Left lung (tissue), 4 donors: ENCODE measurements at regions not wholly inside any gene's neighbourhood (a gene's known extent, or its start where the extent isn't known, plus 50 kb on each side); places are given as distances from the start of the nearest gene placed in this dataset.

Experiments used
- ATAC-seq: fragments of 200-7000 bp; cut with Tn5 transposase; one replicate; pipeline ENCODE4 v1.9.1; 2020; ENCODE audit warnings: moderate library complexity
- DNase-seq, 4 donors: peaks; one replicate each; pipeline ENCODE4 v3.0.0-alpha.2; 2013 to 2020
- H3K27ac ChIP-seq, 2 donors: fragments of 200-600 bp; sonication (generic) in 1 of 2; one replicate each; pipeline versions ENCODE4 v1.5.0 to v1.8.0; 2020 to 2021
- H3K27me3 ChIP-seq, 2 donors: fragments of 200-600 bp; sonication (generic) in 1 of 2; one replicate each; pipeline versions ENCODE4 v1.5.0 to v1.8.0; 2020 to 2021
- H3K36me3 ChIP-seq, 2 donors: fragments of 200-600 bp; sonication (generic) in 1 of 2; one replicate each; pipeline versions ENCODE4 v1.5.0 to v1.8.0; 2020 to 2021
- H3K4me1 ChIP-seq, 2 donors: fragments of 200-600 bp; one replicate each; pipeline ENCODE4 v1.8.0; 2021
- H3K4me3 ChIP-seq, 2 donors: fragments of 200-600 bp; sonication (generic) in 1 of 2; one replicate each; pipeline versions ENCODE4 v1.5.0 to v1.8.0; 2020 to 2021; ENCODE audit warnings: mild to moderate bottlenecking in 1 of 2
- H3K9me3 ChIP-seq, 2 donors: fragments of 200-600 bp; sonication (generic) in 1 of 2; one replicate each; pipeline versions ENCODE4 v1.5.0 to v1.8.0; 2020 to 2021
- intact Hi-C, 2 donors: fragments of 100-400 bp; cut with DNase I; formaldehyde crosslinking; loops; one replicate each; pipeline versions ENCODE4 v1.11.2 to v1.14.2; 2022
- TF ChIP-seq, protein P1 (sequence below), 2 donors: fragments of 200-600 bp; sonication (generic) in 1 of 2; IDR thresholded peaks; one replicate each; pipeline versions ENCODE4 v1.5.0 to v1.8.0; 2021; ENCODE audit warnings: antibody characterized with exemption in 2 of 2
- donor health status: DM: no; HTN: yes; CAD: no.
- donor health status: DM: no; HTN: no; CAD: no.

DNA sequence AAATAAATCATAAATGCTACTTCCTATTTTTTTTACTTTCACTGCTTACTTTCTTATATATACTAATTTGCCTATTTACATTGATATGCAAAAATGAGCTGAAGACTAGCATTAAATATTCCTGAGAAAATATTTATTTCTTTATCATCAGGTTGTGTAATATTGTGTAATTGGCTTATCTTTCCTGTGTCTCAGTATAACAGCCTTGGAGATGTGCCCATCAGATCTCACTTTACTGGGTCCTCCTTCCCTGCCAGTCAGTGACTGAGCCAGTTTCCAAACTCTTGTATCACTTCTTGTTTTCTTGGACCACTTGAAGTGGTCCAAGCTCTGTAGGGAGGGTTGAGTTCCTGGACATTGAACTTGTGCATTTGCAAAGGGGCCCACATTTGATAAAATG, 900.0 kb downstream of the LUZP2 start:
- no peak for ATAC-seq
- H3K4me3 ChIP-seq: no peak overlapping the region
- intact Hi-C loops: no loop called here
- no peaks in the 10 kb centered on the region for H3K4me1 ChIP-seq
- DNase-seq: no peak
- no peaks in the 10 kb centered on the region for H3K27me3 ChIP-seq
- TF ChIP-seq, protein P1, sequence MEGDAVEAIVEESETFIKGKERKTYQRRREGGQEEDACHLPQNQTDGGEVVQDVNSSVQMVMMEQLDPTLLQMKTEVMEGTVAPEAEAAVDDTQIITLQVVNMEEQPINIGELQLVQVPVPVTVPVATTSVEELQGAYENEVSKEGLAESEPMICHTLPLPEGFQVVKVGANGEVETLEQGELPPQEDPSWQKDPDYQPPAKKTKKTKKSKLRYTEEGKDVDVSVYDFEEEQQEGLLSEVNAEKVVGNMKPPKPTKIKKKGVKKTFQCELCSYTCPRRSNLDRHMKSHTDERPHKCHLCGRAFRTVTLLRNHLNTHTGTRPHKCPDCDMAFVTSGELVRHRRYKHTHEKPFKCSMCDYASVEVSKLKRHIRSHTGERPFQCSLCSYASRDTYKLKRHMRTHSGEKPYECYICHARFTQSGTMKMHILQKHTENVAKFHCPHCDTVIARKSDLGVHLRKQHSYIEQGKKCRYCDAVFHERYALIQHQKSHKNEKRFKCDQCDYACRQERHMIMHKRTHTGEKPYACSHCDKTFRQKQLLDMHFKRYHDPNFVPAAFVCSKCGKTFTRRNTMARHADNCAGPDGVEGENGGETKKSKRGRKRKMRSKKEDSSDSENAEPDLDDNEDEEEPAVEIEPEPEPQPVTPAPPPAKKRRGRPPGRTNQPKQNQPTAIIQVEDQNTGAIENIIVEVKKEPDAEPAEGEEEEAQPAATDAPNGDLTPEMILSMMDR (IDR thresholded peaks at IDR 0.05): no peak
- H3K36me3 ChIP-seq: no peaks in the 10 kb centered on the region
- H3K9me3 ChIP-seq: no peaks in the 10 kb centered on the region
- H3K27ac ChIP-seq: no peak overlapping the region

DNA sequence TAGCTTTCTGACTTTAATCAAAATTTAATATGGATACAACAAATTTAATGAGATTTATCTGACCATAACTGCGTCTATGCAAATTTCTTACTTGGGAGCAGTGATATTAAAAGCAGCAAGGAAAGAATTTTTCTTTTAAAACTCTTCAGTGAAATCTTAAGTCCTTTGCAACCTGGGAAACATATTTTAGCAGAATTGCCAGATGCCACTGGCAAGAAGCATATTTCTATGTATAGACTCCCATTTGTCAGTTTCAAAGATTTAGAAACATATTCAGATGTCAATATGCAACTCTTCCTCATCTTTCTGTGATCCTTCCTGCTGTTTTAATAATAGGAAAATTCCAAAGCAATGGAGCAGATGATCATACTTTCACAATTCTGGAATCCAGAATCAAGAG, 911.3 kb downstream of the LUZP2 start:
- Histone ChIP-seq H3K9me3 (no peaks in the 10 kb centered on the region), H3K36me3 (no peaks in the 10 kb centered on the region), H3K4me3 (no peak overlapping the region), H3K4me1 (no peaks in the 10 kb centered on the region), H3K27me3 (no peaks in the 10 kb centered on the region), H3K27ac (no peak overlapping the region)
- no peak for ATAC-seq
- TF ChIP-seq, protein P1 (IDR thresholded peaks at IDR 0.05): no peak
- no peak for DNase-seq
- intact Hi-C loops: no loop called here

DNA sequence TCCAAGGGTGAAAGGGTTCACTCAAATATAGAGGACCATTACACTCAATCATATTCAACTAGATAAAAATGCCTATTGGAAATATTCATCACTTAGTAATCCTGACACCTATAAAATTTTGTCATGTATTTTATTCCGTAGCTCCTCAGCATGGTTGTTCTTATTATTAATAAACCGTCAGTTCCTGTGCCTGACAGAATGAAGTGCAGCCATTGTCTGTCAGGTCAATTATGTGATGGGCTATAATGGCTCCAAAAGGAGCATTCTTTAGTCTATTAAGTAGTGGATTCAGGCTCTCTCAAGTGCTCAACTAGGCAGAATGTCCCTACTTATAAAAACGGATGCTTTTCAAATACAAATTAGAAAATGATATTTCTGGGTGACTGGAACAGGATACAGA, 916.1 kb upstream of the ANO3 start:
- Histone ChIP-seq H3K9me3 (peaks cover 0 to 3% of the 10 kb centered on the region in 2 donors), H3K27ac (no peak overlapping the region), H3K4me1 (no peaks in the 10 kb centered on the region), H3K4me3 (no peak overlapping the region), H3K36me3 (no peaks in the 10 kb centered on the region), H3K27me3 (no peaks in the 10 kb centered on the region)
- ATAC-seq: no peak
- no peak for DNase-seq
- TF ChIP-seq, protein P1 (IDR thresholded peaks at IDR 0.05): no peak
- intact Hi-C loops: no loop called here

DNA sequence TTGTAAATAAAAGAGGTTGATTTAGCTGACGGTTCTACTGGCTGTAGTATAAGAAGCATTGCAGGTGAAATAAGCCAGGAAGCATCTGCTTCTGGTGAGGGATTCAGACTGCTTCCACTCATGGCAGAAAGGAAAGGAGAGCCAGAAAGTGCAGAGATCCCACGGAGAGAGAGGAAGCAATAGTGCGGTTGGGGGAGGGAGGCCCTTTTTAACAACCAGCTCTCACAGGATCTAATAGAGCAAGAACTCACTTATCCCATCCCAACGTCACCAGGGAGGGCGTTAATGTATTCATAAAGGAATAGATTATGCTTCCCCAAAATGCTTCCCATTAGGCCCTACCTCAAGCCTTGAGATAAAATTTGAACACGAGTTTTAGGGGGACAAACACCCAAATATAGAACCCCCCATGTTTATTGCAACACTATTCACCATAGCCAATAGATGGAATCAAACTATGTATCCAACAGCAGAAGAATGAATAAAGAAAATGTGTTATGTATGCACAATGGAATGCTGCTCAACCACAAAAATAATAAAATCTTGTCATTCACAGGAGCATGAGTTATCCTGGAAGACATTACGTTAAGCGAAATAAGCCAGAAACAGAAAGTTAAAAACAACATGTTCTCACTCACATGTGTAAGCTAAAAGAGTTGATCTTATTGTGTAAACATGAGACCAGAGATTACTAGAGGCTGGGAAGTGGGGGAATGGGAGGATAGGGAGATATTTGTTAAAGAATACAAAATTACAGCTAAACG, 908.3 kb upstream of the ANO3 start:
- no peak for ATAC-seq
- intact Hi-C loops: no loop called here
- H3K27me3 ChIP-seq: no peaks in the 10 kb centered on the region
- TF ChIP-seq, protein P1 (IDR thresholded peaks at IDR 0.05): no peak
- H3K9me3 ChIP-seq: peaks cover 0 to 3% of the 10 kb centered on the region in 2 donors
- no peak overlapping the region for H3K27ac ChIP-seq
- no peak overlapping the region for H3K4me3 ChIP-seq
- no peaks in the 10 kb centered on the region for H3K36me3 ChIP-seq
- H3K4me1 ChIP-seq: no peaks in the 10 kb centered on the region
- DNase-seq: no peak

DNA sequence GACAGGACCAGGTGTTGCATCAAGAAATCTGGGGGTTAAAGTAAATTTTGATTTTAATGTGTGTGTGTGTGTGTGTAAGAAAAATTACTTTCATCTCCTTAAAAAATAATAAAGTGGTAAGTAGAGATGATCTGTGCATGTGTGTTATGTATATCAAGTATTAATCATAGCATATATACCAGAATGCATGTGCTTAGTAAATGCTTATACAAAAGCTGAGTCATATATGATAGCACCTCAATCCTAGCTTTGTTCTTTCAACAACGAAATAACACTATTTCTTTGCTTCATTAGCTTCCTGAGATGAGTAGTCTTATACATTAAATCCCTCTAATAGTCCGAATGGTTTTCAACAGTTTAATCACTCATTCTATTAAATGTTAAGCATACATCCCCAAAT, 899.6 kb upstream of the ANO3 start:
- Histone ChIP-seq H3K27me3 (no peaks in the 10 kb centered on the region), H3K4me1 (no peaks in the 10 kb centered on the region), H3K27ac (no peak overlapping the region), H3K36me3 (no peaks in the 10 kb centered on the region), H3K9me3 (no peaks in the 10 kb centered on the region), H3K4me3 (no peak overlapping the region)
- DNase-seq: no peak
- intact Hi-C loops: no loop called here
- TF ChIP-seq, protein P1 (IDR thresholded peaks at IDR 0.05): no peak
- ATAC-seq: no peak
